HG03175 (cell line): ENCODE measurements at regions not wholly inside any gene's neighbourhood (a gene's known extent, or its start where the extent isn't known, plus 50 kb on each side); places are given as distances from the start of the nearest gene placed in this dataset.
"Not testable (repeated sequence)": the region's sequence is repeated elsewhere in the genome, so short reads cannot be mapped to it uniquely, and the experiment has no call there.

ENCODE experiments used
- ATAC-seq: cut with Tn5 transposase; IDR thresholded peaks from one replicate; pipeline ENCODE4 v1.9.1; 2021; ENCODE audit warnings: mild to moderate bottlenecking, moderate library complexity; ENCODE audit not compliant: unreplicated experiment

DNA sequence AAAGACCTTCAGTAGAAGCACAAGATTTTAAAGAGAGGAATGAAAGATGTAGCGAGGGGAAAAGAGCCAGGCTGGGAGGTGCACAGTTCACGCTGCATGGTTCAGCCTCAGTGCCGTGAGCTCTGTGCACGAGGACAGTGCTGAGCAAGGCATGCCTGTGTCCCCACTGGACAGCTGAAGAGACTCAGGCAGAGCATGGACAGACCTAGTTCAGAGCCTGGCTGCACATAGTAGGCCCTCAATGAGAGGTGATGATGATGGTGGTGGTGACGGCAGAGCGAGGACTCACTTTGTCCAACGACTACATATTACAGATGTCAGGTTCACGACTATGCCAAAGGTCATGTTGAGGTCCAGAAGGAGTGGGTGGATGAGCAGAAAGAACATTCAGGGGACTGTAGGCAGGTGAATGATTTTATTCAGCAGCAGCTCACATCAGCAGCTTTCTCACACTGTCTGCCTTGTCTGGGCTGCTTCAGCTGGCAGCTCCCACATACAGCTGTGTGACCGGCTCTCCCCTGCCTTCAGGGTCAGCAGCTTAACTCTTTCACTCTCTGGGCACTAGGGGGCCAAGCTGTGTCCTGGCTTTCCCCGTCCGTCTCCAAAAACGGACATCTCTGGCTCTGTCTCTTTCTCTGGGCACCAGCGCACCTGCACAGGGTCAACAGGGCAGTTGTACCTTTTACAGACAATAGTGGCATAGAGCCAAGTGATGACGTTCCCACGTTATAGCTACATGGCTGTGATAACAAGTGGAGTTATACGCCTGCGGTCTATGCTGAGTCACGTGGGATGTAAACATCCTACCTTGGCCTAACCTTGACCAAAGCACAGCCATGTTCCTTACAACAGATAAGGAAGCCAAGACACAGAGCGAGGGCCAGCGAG, 83.4 kb upstream of the KCNK12 start:
- ATAC-seq, result no peak

DNA sequence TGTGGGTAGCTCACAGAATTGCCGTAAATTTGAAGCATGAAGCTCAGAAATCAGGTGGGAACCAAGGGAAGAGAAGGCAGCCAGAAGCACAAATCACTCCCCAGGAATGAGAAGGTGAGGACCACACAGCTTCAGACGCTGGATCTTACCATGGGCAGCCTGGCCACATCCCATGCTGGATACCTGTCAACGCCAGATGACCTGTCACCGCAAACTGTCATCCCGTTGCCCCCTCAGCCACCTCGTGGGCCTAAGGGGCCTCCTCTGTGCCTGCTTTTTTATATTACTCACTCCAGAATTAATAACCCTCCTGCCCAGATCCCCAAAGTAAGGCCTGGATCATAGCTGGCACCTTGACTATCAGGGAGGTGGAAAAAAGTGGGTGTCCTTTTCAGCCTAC, 82.3 kb upstream of the KCNK12 start:
- ATAC-seq, result no peak

DNA sequence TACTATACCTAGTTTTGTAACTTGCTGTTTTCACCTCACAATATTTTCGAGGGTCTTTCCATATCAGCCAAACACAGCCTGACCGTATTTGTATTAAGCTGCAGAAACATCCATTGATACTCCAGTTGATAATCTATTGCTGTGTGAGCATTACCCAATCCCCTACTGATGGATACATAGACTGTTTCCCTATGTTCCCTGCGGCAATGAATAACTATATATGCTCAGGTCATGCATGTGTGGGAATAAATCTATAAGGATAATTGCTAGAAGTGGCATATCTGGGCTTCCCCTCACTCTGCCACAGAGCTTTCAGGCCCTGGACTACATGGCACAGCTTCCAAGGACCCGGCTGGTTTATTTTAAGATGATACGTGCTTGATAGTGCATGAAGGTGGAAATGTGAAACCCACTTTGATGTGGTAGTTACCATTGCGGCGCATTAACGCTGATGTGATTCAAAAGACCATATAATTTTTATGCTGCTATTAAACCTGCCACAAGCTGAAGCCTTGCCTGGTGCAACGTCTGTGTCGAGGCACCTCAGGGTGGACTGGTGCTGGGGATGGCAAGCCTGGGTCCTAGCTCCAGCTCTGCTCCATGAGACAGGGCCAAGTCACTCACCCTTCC, 81.4 kb upstream of the KCNK12 start:
- no peak for ATAC-seq

DNA sequence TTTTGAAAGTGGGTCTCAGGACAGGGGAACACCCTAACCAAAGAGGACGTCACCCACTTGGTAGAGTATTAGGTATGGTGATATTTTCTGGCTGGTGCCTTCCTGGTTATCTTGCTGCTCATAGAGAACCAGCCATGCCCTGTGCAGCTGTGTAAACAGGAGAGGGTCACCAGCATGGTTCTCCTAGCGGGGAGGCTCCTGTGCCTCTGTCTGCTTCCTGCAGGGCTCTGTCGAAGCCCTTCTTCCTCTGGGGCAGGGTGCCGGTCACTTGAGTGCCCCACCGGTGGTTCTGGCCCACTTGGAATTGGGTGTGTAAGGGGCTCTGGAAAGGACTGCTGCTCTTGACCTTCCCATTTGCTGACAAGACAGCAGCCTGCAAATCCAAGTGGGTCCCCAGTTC, 80.5 kb upstream of the KCNK12 start:
- ATAC-seq, result no peak

DNA sequence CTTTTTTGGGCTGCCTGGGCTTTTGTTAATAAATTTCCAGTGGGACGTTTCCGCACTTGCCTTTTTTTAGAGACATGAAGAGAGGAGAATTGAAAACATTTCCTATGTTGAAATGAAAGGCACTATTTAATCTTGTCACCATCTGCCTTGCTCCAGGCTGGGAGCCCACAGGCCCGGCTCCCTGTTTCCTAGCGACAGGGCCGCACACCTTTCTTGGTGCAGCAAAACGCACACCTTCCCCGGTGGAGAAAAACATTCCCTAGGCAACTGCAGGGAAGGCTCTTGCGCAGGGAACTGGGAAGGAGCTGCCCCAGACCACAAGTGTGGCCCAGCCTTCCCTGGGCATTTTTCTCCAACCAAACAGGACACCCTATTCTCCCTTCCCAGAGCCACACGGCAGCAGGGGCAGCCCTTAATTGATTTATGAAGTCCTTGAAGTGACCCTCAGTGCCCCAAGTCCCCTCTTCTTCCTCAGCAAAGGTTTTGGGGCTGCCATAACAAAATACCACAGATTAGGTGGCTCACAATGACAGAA, 79.3 kb upstream of the KCNK12 start:
- no peak for ATAC-seq

GRCh38 chr2:47645246-47645645, 74.5 kb upstream of the KCNK12 start:
- ATAC-seq, result no peak

GRCh38 chr2:47644351-47644750, 73.6 kb upstream of the KCNK12 start:
- ATAC-seq, result no peak

DNA sequence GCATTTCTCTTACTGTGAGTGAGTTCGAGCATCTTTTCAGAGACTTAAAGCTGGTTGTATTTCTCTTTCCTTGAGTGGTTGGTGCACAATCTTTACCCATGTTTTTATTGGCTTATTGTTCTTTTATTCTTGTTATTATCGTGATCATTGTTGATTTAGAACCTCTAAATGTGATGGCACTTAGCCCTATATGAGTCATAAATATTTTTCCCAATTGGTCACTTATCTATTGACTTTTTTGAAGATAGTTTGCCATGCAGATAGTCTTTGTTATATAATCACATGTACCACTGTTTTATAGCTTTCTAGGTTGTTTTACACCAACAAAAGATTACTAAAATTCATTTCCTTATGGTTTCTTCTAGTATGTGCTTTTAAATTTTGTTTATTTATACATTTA, 70.6 kb upstream of the KCNK12 start:
- no peak for ATAC-seq

- no peak for ATAC-seq
These were observed 69.6 kb upstream of the KCNK12 start for GRCh38 chr2:47640356-47640755.

- ATAC-seq, result no peak
These were observed 68.7 kb upstream of the KCNK12 start for GRCh38 chr2:47639467-47639866.

DNA sequence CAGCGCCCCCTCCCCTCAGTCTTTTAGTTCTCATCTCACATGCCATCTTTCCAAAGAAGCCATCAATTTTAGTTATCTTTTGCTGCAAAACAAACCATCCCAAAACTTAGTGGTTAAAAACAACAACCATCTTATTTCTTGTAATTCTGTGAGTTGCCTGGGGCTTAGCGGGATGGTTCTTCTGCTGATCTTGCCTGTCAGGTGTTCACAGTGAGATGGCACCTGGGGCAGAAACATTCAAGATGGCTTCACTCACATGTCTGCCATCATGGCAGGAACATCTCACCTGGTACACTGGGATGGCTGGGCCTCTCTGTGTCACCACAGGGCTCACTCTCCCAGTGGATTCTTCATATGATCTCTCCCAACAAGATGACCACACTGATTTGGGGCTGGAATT, 67.6 kb upstream of the KCNK12 start:
- ATAC-seq, result no peak

DNA sequence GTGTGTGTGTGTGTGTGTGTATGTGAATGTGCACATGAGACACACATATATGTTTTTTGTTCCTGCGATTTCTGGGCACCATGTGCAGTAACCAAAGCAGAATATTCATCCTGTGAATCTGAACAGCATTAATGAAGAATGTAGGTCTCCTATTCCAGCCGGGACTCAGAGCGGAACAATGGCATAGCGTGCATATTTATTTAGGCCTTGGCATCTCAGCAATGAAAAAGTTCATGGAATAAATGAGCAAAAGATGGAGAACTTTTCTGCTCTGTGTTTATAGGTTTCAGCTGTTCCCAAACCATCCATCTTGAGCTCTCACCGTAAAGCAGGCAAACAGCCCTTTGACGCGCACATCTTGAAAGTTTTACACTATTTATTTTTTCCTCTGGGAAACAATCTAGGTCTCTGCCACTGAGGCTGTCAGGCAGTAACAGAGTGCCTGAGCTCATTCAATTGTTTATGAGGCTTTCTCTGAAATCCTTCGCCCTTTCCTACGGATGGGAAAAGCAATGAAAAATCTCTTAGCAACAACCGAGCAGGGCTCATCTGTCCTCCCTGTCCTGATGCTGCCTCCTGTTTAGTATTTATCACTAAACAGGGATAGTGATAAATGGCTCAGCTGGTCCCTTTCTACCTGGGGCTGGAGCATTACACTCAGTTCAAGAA, 65.9 kb upstream of the KCNK12 start:
- no peak for ATAC-seq

- no peak for ATAC-seq
These were observed 65.4 kb upstream of the KCNK12 start for GRCh38 chr2:47636176-47636575.

- ATAC-seq, result no peak
These were observed 62.0 kb upstream of the KCNK12 start for GRCh38 chr2:47632754-47633153.

GRCh38 chr2:47631792-47632398, 61.1 kb upstream of the KCNK12 start:
- no peak for ATAC-seq

- no peak for ATAC-seq
These were observed 60.5 kb upstream of the KCNK12 start for GRCh38 chr2:47631306-47631705.

DNA sequence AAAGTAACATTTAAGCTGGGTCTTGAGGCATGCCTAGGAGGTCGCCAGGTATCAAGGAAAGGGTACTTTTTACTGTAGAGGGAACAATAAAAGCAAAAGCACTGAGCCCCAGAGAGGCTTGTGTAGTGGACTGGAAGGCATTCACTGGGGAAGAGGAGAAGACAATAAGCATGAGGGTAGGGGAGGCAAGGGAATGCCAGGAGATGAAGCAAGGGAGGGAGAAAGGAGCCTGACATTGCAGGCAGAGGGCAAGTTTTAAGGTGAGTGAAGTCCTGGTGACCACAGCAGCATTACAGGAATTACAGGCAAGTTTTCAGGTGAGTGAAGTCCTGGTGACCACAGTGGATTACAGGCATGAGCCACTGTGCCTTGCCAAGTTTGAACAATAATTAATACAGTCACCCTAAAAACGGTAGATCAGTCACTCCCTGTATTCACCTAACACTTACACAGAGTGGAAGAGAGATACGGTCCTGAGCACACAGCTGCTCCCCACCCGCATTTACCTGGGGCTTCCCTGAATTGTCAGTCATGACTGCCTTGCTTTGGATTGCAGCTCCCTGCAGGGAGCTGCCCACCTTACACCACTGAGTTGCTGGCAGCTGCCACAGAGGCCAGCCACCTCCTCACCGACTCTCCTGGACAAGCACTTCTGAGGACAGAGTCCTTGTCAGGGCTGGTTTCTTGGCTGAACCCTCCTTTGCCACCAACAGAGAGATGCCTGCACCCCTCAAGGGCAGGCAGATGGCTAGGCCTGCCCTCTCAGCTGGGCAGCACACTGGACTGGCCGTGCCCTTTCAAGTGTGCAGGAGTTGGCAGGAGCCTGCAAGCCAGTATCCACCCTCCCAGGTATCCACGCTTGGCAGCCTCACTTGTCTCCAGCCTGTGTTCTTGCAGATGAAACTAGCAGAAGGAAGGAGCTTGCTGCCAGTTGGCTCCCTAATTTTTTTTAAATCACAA, 59.0 kb upstream of the KCNK12 start:
- ATAC-seq, result no peak

DNA sequence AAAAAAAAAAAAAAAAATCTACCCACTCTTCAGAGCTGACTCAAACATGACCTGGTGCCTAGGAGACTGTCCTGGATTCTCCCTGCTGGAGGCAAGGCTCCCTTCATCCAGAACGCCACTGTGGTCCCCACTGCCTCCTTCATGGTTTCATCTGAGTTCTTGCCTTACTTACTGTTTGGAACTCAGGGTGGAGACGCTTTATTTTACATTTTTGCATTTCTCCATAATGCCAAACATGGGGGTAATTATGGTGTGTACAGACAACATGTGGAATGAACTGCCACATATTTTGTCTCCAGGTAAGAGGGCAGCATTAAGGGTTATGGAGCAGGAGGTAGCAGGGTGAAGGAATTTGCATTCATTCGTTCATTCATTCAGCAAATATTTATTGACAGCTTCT, 58.1 kb upstream of the KCNK12 start:
- no peak for ATAC-seq

- ATAC-seq, result no peak
These were observed 55.9 kb upstream of the KCNK12 start for GRCh38 chr2:47626664-47627063.

DNA sequence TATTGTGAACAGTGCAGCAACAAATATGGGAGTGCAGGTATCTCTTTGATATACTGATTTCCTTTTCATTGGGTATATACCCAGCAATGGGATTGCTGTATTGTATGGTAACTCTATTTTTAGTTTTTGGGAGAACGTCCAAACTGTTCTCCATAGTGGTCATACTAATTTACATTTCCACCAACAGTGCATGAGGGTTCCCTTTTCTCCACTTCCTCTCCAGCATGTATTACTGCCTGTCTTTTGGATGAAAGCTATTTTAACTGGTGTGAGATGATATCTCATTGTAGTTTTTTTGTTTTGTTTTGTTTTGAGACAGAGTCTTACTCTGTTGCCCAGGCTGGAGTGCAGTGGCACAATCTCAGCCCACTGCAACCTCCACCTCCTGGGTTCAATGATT, 52.4 kb upstream of the KCNK12 start:
- not testable (repeated sequence) for ATAC-seq
